B cell (primary cell): ENCODE measurements at regions not wholly inside any gene's neighbourhood (a gene's known extent, or its start where the extent isn't known, plus 50 kb on each side); places are given as distances from the start of the nearest gene placed in this dataset.

Source experiments
- ATAC-seq: fragments of 200-7000 bp; cut with Tn5 transposase; one replicate; pipeline ENCODE4 v1.10.0; 2021; ENCODE audit warnings: low read depth, mild to moderate bottlenecking, moderate number of reproducible peaks, moderate library complexity
- CTCF ChIA-PET: fragments of 350-600 bp; sonication (Branson Sonifier 250); formaldehyde crosslinking; loops from one replicate; lab custom pipeline; 2021; ENCODE audit warnings: antibody characterized with exemption, inconsistent platforms; lab: Charles Lee
- POLR2A ChIA-PET: fragments of 350-600 bp; sonication (Branson Sonifier 250); formaldehyde crosslinking; loops from one replicate; lab custom pipeline; 2021; ENCODE audit warnings: antibody characterized with exemption; lab: Charles Lee
- DNase-seq: peaks from one replicate; pipeline ENCODE4 v3.0.0; 2013
- H2AFZ ChIP-seq: 2 replicates; pipeline ENCODE4 v1.6.1; 2012; ENCODE audit warnings: mild to moderate bottlenecking, low read depth, low read length; ENCODE audit not compliant: insufficient read depth, poor library complexity, severe bottlenecking
- H3K27ac ChIP-seq, 2 donors: 1 replicate in 1 of 2; 2 replicates in 1 of 2; pipeline ENCODE4 v1.5.1; 2012 to 2013; ENCODE audit warnings: low read length in 2 of 2, mild to moderate bottlenecking in 2 of 2, moderate library complexity in 1 of 2
- H3K27me3 ChIP-seq, 4 experiments: fragments of 200-600 bp in 1 of 4; sonication (generic) in 1 of 4; replicated peaks in 1 of 4; 1 replicate in 2 of 4; 2 replicates in 2 of 4; pipeline versions ENCODE4 v1.6.1 to v1.7.0; 2013 to 2016; ENCODE audit warnings: low read length in 3 of 4, mild to moderate bottlenecking in 2 of 4, mixed read lengths in 1 of 4, moderate library complexity in 1 of 4; ENCODE audit not compliant: insufficient read depth in 4 of 4, control insufficient read depth in 3 of 4; ENCODE audit errors: control extremely low read depth in 1 of 4
- H3K36me3 ChIP-seq, 2 experiments: replicated peaks in 1 of 2; 1 replicate in 1 of 2; 2 replicates in 1 of 2; pipeline versions ENCODE4 v1.6.1 to v1.7.1; 2013; ENCODE audit warnings: low read length in 1 of 2; ENCODE audit not compliant: insufficient read depth in 2 of 2, control insufficient read depth in 1 of 2; ENCODE audit errors: control extremely low read depth in 1 of 2, extremely low read depth in 1 of 2
- H3K4me1 ChIP-seq, 2 donors: fragments of 200-600 bp in 1 of 2; sonication (generic) in 1 of 2; 1 replicate in 1 of 2; 2 replicates in 1 of 2; pipeline versions ENCODE4 v1.5.1 to v1.6.1; 2013 to 2017; ENCODE audit warnings: low read length in 2 of 2; ENCODE audit not compliant: control insufficient read depth in 2 of 2, insufficient read depth in 2 of 2
- H3K4me2 ChIP-seq: replicated peaks from 2 replicates; pipeline ENCODE3; 2012; ENCODE audit warnings: mild to moderate bottlenecking, low read depth, low read length; ENCODE audit not compliant: poor library complexity, severe bottlenecking
- H3K4me3 ChIP-seq, 5 experiments: fragments of 200-600 bp in 1 of 5; sonication (generic) in 1 of 5; 1 replicate in 3 of 5; 2 replicates in 2 of 5; pipeline versions ENCODE4 v1.5.1 to v1.7.0; 2011 to 2016; ENCODE audit warnings: low read length in 4 of 5, mild to moderate bottlenecking in 4 of 5, low read depth in 2 of 5, control low read depth in 1 of 5, moderate library complexity in 1 of 5; ENCODE audit not compliant: insufficient read depth in 1 of 5; ENCODE audit errors: control extremely low read depth in 1 of 5, extremely low read depth in 1 of 5
- H3K79me2 ChIP-seq: fragments of 200-600 bp; sonication (generic); one replicate; pipeline ENCODE4 v1.6.0; 2016; ENCODE audit warnings: low read length; ENCODE audit not compliant: control insufficient read depth, insufficient read depth
- H3K9ac ChIP-seq: fragments of 200-600 bp; sonication (generic); 2 replicates; pipeline ENCODE4 v1.6.1; 2017; ENCODE audit warnings: mild to moderate bottlenecking, low read length, moderate library complexity
- H3K9me3 ChIP-seq, 3 donors: one replicate each; pipeline versions ENCODE4 v1.6.1 to v1.7.1; 2013; ENCODE audit warnings: low read length in 2 of 3; ENCODE audit not compliant: control insufficient read depth in 2 of 3, insufficient read depth in 1 of 3; ENCODE audit errors: control extremely low read depth in 1 of 3
- H4K20me1 ChIP-seq: 2 replicates; pipeline ENCODE4 v1.6.0; 2012; ENCODE audit warnings: mild to moderate bottlenecking, low read length; ENCODE audit not compliant: insufficient read depth, control insufficient read depth, poor library complexity, severe bottlenecking
- H3K27ac Mint-ChIP-seq: one replicate; pipeline ENCODE4 v1.8.0; 2021; ENCODE audit warnings: mixed read lengths
- H3K27me3 Mint-ChIP-seq: one replicate; pipeline ENCODE4 v1.8.0; 2021; ENCODE audit warnings: mixed read lengths
- H3K4me1 Mint-ChIP-seq: one replicate; pipeline ENCODE4 v1.8.0; 2021; ENCODE audit warnings: mixed read lengths
- H3K4me3 Mint-ChIP-seq: one replicate; pipeline ENCODE4 v1.8.0; 2021; ENCODE audit warnings: mixed read lengths
- H3K9me3 Mint-ChIP-seq: one replicate; pipeline ENCODE4 v1.8.0; 2022; ENCODE audit warnings: mixed read lengths; ENCODE audit not compliant: insufficient read depth
- CTCF ChIP-seq: fragments of 200-600 bp; IDR thresholded peaks from one replicate; pipeline ENCODE4 v1.8.0; 2022; ENCODE audit warnings: antibody characterized with exemption, mild to moderate bottlenecking
- EZH2 ChIP-seq: IDR thresholded peaks from 2 replicates; pipeline ENCODE4 v1.6.1; 2012; ENCODE audit warnings: borderline replicate concordance, low read depth, mild to moderate bottlenecking, moderate library complexity, low read length; ENCODE audit not compliant: insufficient read depth, poor library complexity, severe bottlenecking
- WGBS: methylation state at CpG from one replicate; pipeline ENCODE4 v1.1.5; 2013; ENCODE audit warnings: missing lambda C conversion rate; ENCODE audit not compliant: insufficient coverage; 5-methylcytosine and 5-hydroxymethylcytosine counted together
- intact Hi-C: fragments of 100-400 bp; cut with micrococcal nuclease; formaldehyde crosslinking; loops from one replicate; pipeline ENCODE4 v1.10.0; 2022

DNA sequence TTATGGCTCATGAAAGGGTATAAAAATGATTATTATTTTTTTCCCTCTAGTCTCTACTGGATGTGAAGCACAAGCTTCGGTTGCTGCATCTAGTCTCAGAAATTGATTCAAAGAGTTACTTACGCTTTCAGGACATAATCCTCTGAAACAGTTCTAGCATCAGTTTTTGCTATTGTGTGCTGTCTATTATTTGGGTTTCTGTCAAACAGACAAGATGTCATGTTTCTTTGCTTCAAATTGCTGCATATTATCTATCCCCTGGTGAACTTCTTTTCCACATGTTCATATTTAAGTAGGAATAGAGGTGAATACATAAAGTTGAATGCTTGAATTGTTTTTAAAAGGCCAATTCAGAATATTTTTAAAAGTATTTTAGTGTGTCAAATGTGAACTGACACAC, 161.6 kb upstream of the GBE1 start:
- H3K36me3 ChIP-seq: no peaks in the 10 kb centered on the region
- no peaks in the 10 kb centered on the region for H3K27me3 Mint-ChIP-seq
- H3K9ac ChIP-seq: no peak overlapping the region
- H4K20me1 ChIP-seq: no peaks in the 10 kb centered on the region
- no peaks in the 10 kb centered on the region for H3K4me1 ChIP-seq
- POLR2A ChIA-PET: no interaction called here
- H3K9me3 Mint-ChIP-seq: no peaks in the 10 kb centered on the region
- TF ChIP-seq EZH2 (no peak), CTCF (no peak)
- intact Hi-C loops: no loop called here
- no peak overlapping the region for H3K27ac ChIP-seq
- no peaks in the 10 kb centered on the region for H3K79me2 ChIP-seq
- CTCF ChIA-PET: no interaction called here
- WGBS: 100% methylated on average over 2 of the region's 2 CpGs
- H2AFZ ChIP-seq: no peak overlapping the region
- no peaks in the 10 kb centered on the region for H3K27me3 ChIP-seq
- H3K4me2 ChIP-seq: no peak overlapping the region
- no peak overlapping the region for H3K4me3 ChIP-seq
- H3K27ac Mint-ChIP-seq: no peak overlapping the region
- H3K4me1 Mint-ChIP-seq: no peaks in the 10 kb centered on the region
- H3K4me3 Mint-ChIP-seq: no peak overlapping the region
- no peak for DNase-seq
- H3K9me3 ChIP-seq: no peaks in the 10 kb centered on the region
- no peak for ATAC-seq

DNA sequence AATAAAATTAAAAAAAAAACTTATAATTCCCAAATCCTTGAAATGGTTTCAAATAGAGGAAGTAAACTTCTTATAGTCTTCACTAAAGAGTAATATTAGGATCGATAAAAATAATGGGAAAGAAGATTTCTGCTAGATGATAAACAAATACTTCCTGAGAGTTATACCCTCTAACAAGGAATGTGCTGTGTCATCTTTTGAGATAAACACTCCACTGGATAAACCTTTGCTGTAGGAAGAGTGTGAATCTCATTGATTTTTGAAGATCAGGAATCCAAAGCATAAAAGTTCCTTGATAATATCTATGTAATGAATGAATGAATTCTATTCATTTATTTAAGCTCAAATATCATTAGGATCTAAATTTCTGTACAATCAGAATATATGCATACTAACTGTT, 161.0 kb upstream of the GBE1 start:
- Mint-ChIP-seq H3K9me3 (no peaks in the 10 kb centered on the region), H3K4me3 (no peak overlapping the region), H3K4me1 (no peaks in the 10 kb centered on the region), H3K27me3 (no peaks in the 10 kb centered on the region), H3K27ac (no peak overlapping the region)
- no peaks in the 10 kb centered on the region for H3K27me3 ChIP-seq
- H3K27ac ChIP-seq: no peak overlapping the region
- no peaks in the 10 kb centered on the region for H3K36me3 ChIP-seq
- TF ChIP-seq CTCF (no peak), EZH2 (no peak)
- H3K4me3 ChIP-seq: no peak overlapping the region
- H3K4me1 ChIP-seq: no peaks in the 10 kb centered on the region
- WGBS: no CpG with 5 or more reads among the region's 1 CpG
- ChIA-PET POLR2A (no interaction called here), CTCF (no interaction called here)
- DNase-seq (no peak), ATAC-seq (no peak)
- H3K79me2 ChIP-seq: no peaks in the 10 kb centered on the region
- H2AFZ ChIP-seq: no peak overlapping the region
- no peak overlapping the region for H3K4me2 ChIP-seq
- intact Hi-C loops: no loop called here
- no peaks in the 10 kb centered on the region for H3K9me3 ChIP-seq
- no peak overlapping the region for H3K9ac ChIP-seq
- no peaks in the 10 kb centered on the region for H4K20me1 ChIP-seq
